ENCODE measurements at regions not wholly inside any gene's neighbourhood (a gene's known extent, or its start where the extent isn't known, plus 50 kb on each side); places are given as distances from the start of the nearest gene placed in this dataset.

- no peak overlapping the region for H3K4me3 ChIP-seq (replicated peaks; ENCODE audit: low read depth, low read length)
- no peaks in the 10 kb centered on the region for H3K27me3 ChIP-seq (replicated peaks; ENCODE audit: control insufficient read depth, insufficient read depth, low read length)
- DNase-seq (ENCODE audit: extremely low read depth, insufficient read length) = no peak
- no peaks in the 10 kb centered on the region for H3K36me3 ChIP-seq (ENCODE audit: control insufficient read depth, insufficient read depth, low read length)
- no peak for TF ChIP-seq CTCF (IDR thresholded peaks at IDR 0.05; ENCODE audit: insufficient read depth, low read length, poor library complexity, severe bottlenecking)
Measured at GRCh38 chr2:57146951-57147350, 899.7 kb upstream of the VRK2 start.

- TF ChIP-seq CTCF (IDR thresholded peaks at IDR 0.05; ENCODE audit: insufficient read depth, low read length, poor library complexity, severe bottlenecking) = no peak
- Histone ChIP-seq H3K27me3 (replicated peaks; ENCODE audit: control insufficient read depth, insufficient read depth, low read length) (no peaks in the 10 kb centered on the region), H3K36me3 (ENCODE audit: control insufficient read depth, insufficient read depth, low read length) (no peaks in the 10 kb centered on the region), H3K4me3 (replicated peaks; ENCODE audit: low read depth, low read length) (no peak overlapping the region)
- DNase-seq (ENCODE audit: extremely low read depth, insufficient read length) = no peak
Measured at GRCh38 chr2:57156231-57156924, 890.2 kb upstream of the VRK2 start.

- H3K27me3 ChIP-seq (replicated peaks; ENCODE audit: control insufficient read depth, insufficient read depth, low read length) = no peaks in the 10 kb centered on the region
- H3K36me3 ChIP-seq (ENCODE audit: control insufficient read depth, insufficient read depth, low read length) = no peaks in the 10 kb centered on the region
- DNase-seq (ENCODE audit: extremely low read depth, insufficient read length) = no peak
- no peak for TF ChIP-seq CTCF (IDR thresholded peaks at IDR 0.05; ENCODE audit: insufficient read depth, low read length, poor library complexity, severe bottlenecking)
- H3K4me3 ChIP-seq (replicated peaks; ENCODE audit: low read depth, low read length) = no peak overlapping the region
Measured at GRCh38 chr2:57160976-57161375, 885.6 kb upstream of the VRK2 start.

GRCh38 chr2:57177176-57177575 is 869.4 kb upstream of the VRK2 start:
- Histone ChIP-seq H3K4me3 (replicated peaks; ENCODE audit: low read depth, low read length) (no peak overlapping the region), H3K36me3 (ENCODE audit: control insufficient read depth, insufficient read depth, low read length) (no peaks in the 10 kb centered on the region), H3K27me3 (replicated peaks; ENCODE audit: control insufficient read depth, insufficient read depth, low read length) (no peaks in the 10 kb centered on the region)
- no peak for DNase-seq (ENCODE audit: extremely low read depth, insufficient read length)
- TF ChIP-seq CTCF (IDR thresholded peaks at IDR 0.05; ENCODE audit: insufficient read depth, low read length, poor library complexity, severe bottlenecking) = no peak

GRCh38 chr2:57180042-57180567 is 866.5 kb upstream of the VRK2 start:
- H3K27me3 ChIP-seq (replicated peaks; ENCODE audit: control insufficient read depth, insufficient read depth, low read length) = no peaks in the 10 kb centered on the region
- TF ChIP-seq CTCF (IDR thresholded peaks at IDR 0.05; ENCODE audit: insufficient read depth, low read length, poor library complexity, severe bottlenecking) = no peak
- no peak for DNase-seq (ENCODE audit: extremely low read depth, insufficient read length)
- H3K4me3 ChIP-seq (replicated peaks; ENCODE audit: low read depth, low read length) = no peak overlapping the region
- no peaks in the 10 kb centered on the region for H3K36me3 ChIP-seq (ENCODE audit: control insufficient read depth, insufficient read depth, low read length)
